ENCODE measurements at regions not wholly inside any gene's neighbourhood (a gene's known extent, or its start where the extent isn't known, plus 50 kb on each side); places are given as distances from the start of the nearest gene placed in this dataset.

DNA sequence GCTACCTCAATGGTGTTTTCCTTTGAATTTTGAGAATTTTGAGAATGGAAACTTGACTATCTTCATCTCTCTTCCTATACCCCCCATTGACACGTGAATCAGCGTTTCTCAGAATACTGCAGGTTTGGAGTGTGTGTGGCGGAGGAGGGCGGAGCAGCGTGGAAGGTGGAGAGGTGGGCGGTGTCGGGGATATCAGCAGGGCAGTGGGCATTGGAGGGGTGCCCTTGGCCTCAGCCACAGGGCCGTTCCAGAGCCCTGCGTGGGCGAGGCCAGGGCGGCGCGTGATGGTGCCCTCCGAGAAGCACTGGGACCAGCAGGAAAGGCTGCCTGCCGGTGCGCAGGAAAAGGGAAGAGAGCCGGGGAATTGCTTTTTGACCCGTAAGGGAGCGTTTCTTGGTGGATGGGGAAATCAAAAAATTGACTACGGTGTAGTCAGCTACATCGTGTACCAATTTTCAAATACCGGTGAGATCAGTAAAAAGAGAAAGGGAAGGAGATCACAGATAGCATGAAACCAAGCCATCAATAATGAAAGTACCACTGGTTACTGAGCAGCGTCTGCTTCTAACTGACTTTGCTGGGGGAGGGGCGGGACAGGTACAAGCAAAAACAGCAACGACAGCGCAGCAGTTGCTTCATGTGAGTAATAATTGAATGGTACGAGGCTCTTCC is 82.7 kb upstream of the DUSP22 start (continued):
- no peak for TF ChIP-seq NFYB (IDR thresholded peaks at IDR 0.05; ENCODE audit: insufficient read depth, low read depth, low read length)
- TF ChIP-seq ETV6 (conservative IDR thresholded peaks at IDR 0.05 in 1 of 2, IDR thresholded peaks at IDR 0.05 in 1 of 2; ENCODE audit: borderline replicate concordance in 1 of 2, low read depth in 1 of 2) = peak in 1 of 2 experiments; percentile 85; a peak in 1 of 4 replicates
- no peak for TF ChIP-seq CEBPB (IDR thresholded peaks at IDR 0.05; ENCODE audit: borderline replicate concordance in 1 of 2, low read depth in 2 of 2, low read length in 2 of 2)
- TF ChIP-seq CBX5 (IDR thresholded peaks at IDR 0.05; ENCODE audit: low read depth) = no peak; the same call in 1 of the 2 replicates
- no peak for TF ChIP-seq HDGF (IDR thresholded peaks at IDR 0.05)
- TF ChIP-seq CREB1 (IDR thresholded peaks at IDR 0.05; ENCODE audit: low read depth) = peak; percentile 33; the same call in 1 of the 2 replicates
- TF ChIP-seq WRNIP1 (IDR thresholded peaks at IDR 0.05; ENCODE audit: borderline replicate concordance, low read depth, low read length) = no peak
- peak; percentile 90 for TF ChIP-seq JUNB (IDR thresholded peaks at IDR 0.05)
- TF ChIP-seq SREBF1 (IDR thresholded peaks at IDR 0.05; ENCODE audit: low read length) = peak; percentile 80; the same call in 1 of the 2 replicates
- TF ChIP-seq YBX1 (IDR thresholded peaks at IDR 0.05) = no peak
- TF ChIP-seq NFXL1 (IDR thresholded peaks at IDR 0.05; ENCODE audit: borderline replicate concordance) = no peak
- TF ChIP-seq, protein P1, sequence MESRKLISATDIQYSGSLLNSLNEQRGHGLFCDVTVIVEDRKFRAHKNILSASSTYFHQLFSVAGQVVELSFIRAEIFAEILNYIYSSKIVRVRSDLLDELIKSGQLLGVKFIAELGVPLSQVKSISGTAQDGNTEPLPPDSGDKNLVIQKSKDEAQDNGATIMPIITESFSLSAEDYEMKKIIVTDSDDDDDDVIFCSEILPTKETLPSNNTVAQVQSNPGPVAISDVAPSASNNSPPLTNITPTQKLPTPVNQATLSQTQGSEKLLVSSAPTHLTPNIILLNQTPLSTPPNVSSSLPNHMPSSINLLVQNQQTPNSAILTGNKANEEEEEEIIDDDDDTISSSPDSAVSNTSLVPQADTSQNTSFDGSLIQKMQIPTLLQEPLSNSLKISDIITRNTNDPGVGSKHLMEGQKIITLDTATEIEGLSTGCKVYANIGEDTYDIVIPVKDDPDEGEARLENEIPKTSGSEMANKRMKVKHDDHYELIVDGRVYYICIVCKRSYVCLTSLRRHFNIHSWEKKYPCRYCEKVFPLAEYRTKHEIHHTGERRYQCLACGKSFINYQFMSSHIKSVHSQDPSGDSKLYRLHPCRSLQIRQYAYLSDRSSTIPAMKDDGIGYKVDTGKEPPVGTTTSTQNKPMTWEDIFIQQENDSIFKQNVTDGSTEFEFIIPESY (IDR thresholded peaks at IDR 0.05) = no peak
- peak in 1 of 2 experiments; percentile 25; a peak in 1 of 4 replicates for TF ChIP-seq BHLHE40 (IDR thresholded peaks at IDR 0.05; ENCODE audit: borderline replicate concordance in 1 of 2, low read depth in 2 of 2, low read length in 1 of 2)
- TF ChIP-seq, protein P2, sequence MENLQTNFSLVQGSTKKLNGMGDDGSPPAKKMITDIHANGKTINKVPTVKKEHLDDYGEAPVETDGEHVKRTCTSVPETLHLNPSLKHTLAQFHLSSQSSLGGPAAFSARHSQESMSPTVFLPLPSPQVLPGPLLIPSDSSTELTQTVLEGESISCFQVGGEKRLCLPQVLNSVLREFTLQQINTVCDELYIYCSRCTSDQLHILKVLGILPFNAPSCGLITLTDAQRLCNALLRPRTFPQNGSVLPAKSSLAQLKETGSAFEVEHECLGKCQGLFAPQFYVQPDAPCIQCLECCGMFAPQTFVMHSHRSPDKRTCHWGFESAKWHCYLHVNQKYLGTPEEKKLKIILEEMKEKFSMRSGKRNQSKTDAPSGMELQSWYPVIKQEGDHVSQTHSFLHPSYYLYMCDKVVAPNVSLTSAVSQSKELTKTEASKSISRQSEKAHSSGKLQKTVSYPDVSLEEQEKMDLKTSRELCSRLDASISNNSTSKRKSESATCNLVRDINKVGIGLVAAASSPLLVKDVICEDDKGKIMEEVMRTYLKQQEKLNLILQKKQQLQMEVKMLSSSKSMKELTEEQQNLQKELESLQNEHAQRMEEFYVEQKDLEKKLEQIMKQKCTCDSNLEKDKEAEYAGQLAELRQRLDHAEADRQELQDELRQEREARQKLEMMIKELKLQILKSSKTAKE (IDR thresholded peaks at IDR 0.05; ENCODE audit: low read depth, poor library complexity, severe bottlenecking) = peak; percentile 79
- no peak for TF ChIP-seq EZH2 (IDR thresholded peaks at IDR 0.05; ENCODE audit: borderline replicate concordance, control insufficient read depth, low read depth, low read length)
- peak; percentile 58; the same call in 1 of the 2 replicates for TF ChIP-seq JUND (IDR thresholded peaks at IDR 0.05; ENCODE audit: low read depth, low read length)
- TF ChIP-seq ZNF24 (IDR thresholded peaks at IDR 0.05) = no peak
- TF ChIP-seq PAX5 (IDR thresholded peaks at IDR 0.05; ENCODE audit: borderline replicate concordance, low read depth, low read length) = peak; percentile 76; the same call in 1 of the 2 replicates
- no peak for TF ChIP-seq KDM1A (IDR thresholded peaks at IDR 0.05; ENCODE audit: borderline replicate concordance)
- TF ChIP-seq ZNF207 (IDR thresholded peaks at IDR 0.05; ENCODE audit: borderline replicate concordance) = no peak
- no peak for TF ChIP-seq STAT3 (IDR thresholded peaks at IDR 0.05; ENCODE audit: low read depth, low read length)
- TF ChIP-seq, protein P3, sequence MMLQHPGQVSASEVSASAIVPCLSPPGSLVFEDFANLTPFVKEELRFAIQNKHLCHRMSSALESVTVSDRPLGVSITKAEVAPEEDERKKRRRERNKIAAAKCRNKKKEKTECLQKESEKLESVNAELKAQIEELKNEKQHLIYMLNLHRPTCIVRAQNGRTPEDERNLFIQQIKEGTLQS (IDR thresholded peaks at IDR 0.05; ENCODE audit: borderline replicate concordance, extremely low read depth, low read depth, low read length) = no peak
- TF ChIP-seq, protein P4, sequence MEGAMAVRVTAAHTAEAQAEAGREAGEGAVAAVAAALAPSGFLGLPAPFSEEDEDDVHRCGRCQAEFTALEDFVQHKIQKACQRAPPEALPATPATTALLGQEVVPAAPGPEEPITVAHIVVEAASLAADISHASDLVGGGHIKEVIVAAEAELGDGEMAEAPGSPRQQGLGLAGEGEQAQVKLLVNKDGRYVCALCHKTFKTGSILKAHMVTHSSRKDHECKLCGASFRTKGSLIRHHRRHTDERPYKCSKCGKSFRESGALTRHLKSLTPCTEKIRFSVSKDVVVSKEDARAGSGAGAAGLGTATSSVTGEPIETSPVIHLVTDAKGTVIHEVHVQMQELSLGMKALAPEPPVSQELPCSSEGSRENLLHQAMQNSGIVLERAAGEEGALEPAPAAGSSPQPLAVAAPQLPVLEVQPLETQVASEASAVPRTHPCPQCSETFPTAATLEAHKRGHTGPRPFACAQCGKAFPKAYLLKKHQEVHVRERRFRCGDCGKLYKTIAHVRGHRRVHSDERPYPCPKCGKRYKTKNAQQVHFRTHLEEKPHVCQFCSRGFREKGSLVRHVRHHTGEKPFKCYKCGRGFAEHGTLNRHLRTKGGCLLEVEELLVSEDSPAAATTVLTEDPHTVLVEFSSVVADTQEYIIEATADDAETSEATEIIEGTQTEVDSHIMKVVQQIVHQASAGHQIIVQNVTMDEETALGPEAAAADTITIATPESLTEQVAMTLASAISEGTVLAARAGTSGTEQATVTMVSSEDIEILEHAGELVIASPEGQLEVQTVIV (IDR thresholded peaks at IDR 0.05; ENCODE audit: borderline replicate concordance, partially characterized antibody) = no peak
